ENCODE measurements at regions not wholly inside any gene's neighbourhood (a gene's known extent, or its start where the extent isn't known, plus 50 kb on each side); places are given as distances from the start of the nearest gene placed in this dataset.

- DNase-seq, result no peak
Measured at GRCh38 chr16:5541356-5541755, 443.8 kb upstream of the EEF2KMT start.

GRCh38 chr16:5537347-5537746, 439.8 kb upstream of the EEF2KMT start:
- no peak for DNase-seq

GRCh38 chr16:5533321-5533888, 435.8 kb upstream of the EEF2KMT start:
- DNase-seq, result no peak

- DNase-seq, result no peak
Measured at GRCh38 chr16:5527817-5528216, 430.2 kb upstream of the EEF2KMT start.

GRCh38 chr16:5526826-5527225, 429.2 kb upstream of the EEF2KMT start:
- DNase-seq, result no peak

GRCh38 chr16:5523829-5524228, 426.2 kb upstream of the EEF2KMT start:
- no peak for DNase-seq

- no peak for DNase-seq
Measured at GRCh38 chr16:5516115-5516514, 418.5 kb upstream of the EEF2KMT start.

GRCh38 chr16:5512014-5512413, 414.4 kb upstream of the EEF2KMT start:
- DNase-seq, result no peak

GRCh38 chr16:5510819-5511370, 413.3 kb upstream of the EEF2KMT start:
- DNase-seq, result no peak

GRCh38 chr16:5509794-5510193, 412.2 kb upstream of the EEF2KMT start:
- no peak for DNase-seq

- DNase-seq, result no peak
Measured at GRCh38 chr16:5509336-5509735, 411.7 kb upstream of the EEF2KMT start.

GRCh38 chr16:5508371-5508770, 410.8 kb upstream of the EEF2KMT start:
- no peak for DNase-seq

- DNase-seq, result no peak
Measured at GRCh38 chr16:5506021-5506420, 408.4 kb upstream of the EEF2KMT start.

GRCh38 chr16:5505091-5505887, 407.7 kb upstream of the EEF2KMT start:
- no peak for DNase-seq

- peak in 1 of 3 donors; percentile 25 for DNase-seq
Measured at GRCh38 chr16:5504064-5504781, 406.6 kb upstream of the EEF2KMT start.

GRCh38 chr16:5502944-5503343, 405.3 kb upstream of the EEF2KMT start:
- no peak for DNase-seq

GRCh38 chr16:5502467-5502869, 404.9 kb upstream of the EEF2KMT start:
- peak in 1 of 3 donors; percentile 22 for DNase-seq

- no peak for DNase-seq
Measured at GRCh38 chr16:5500526-5500925, 402.9 kb upstream of the EEF2KMT start.

GRCh38 chr16:5498562-5498961, 401.0 kb upstream of the EEF2KMT start:
- no peak for DNase-seq

GRCh38 chr16:5496013-5496412, 398.4 kb upstream of the EEF2KMT start:
- DNase-seq, result no peak

GRCh38 chr16:5490499-5490898, 392.9 kb upstream of the EEF2KMT start:
- DNase-seq, result peak in 2 of 3 donors; percentile 41 to 47

- no peak for DNase-seq
Measured at GRCh38 chr16:5488581-5488980, 391.0 kb upstream of the EEF2KMT start.

GRCh38 chr16:5487728-5488127, 390.1 kb upstream of the EEF2KMT start:
- no peak for DNase-seq

Data from muscle of back (tissue), 3 donors.